Cardiac fibroblast (primary cell): ENCODE measurements at regions not wholly inside any gene's neighbourhood (a gene's known extent, or its start where the extent isn't known, plus 50 kb on each side); places are given as distances from the start of the nearest gene placed in this dataset.

Experiments
- DNase-seq, 2 donors: peaks; one replicate each; pipeline versions ENCODE4 v3.0.0 to v3.0.0-alpha.2; 2010; ENCODE audit warnings: low read depth in 2 of 2
- H3K4me3 ChIP-seq, 2 donors: replicated peaks in 1 of 2; 1 replicate in 1 of 2; 2 replicates in 1 of 2; pipeline ENCODE4 v1.5.1; 2011; ENCODE audit warnings: low read depth in 2 of 2, low read length in 2 of 2, mild to moderate bottlenecking in 2 of 2, moderate library complexity in 1 of 2
- CTCF ChIP-seq: IDR thresholded peaks from one replicate; pipeline ENCODE4 v1.5.1; 2011; ENCODE audit warnings: low read depth, mild to moderate bottlenecking, low read length, inconsistent platforms

DNA sequence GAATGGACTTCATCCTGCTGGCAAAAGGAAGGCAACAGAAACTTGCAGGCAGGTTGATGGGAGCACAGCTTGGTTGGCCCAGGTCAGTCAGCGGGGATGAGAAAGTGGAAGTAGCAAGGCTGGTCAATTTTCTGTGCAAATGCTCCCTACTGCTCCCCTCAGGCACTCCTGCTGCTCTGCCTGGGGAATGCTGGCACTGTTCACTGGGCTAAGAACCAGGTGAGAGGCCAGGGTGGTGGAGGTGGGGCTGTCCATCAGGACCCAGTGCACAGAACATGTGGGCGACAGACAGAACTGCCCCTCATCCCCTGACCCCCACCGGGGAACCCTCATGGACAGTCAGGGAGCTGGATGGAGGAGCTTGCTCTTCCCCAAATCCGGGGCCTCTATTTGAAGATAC lies 593.1 kb downstream of the IRX1 start:
- no peak for DNase-seq
- no peak overlapping the region for H3K4me3 ChIP-seq
- no peak for TF ChIP-seq CTCF

DNA sequence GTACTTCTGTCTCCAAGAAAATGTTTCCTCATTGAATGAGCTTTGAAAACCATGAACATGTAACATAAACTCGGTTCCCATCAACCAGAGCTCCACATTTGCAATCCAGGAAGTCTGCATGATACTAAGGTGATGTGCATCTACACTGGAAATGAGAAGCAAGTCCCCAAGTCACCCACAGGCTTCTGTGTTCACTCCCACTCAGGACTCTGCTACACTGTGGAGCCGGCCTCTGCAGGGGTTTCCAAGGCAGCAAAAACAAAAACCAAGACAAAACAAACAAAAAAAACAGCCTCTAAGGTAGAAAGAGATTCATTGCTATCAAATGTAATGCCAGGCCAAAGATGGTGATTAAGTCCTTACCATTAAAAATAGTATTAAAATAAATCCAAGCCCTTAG lies 593.7 kb downstream of the IRX1 start:
- TF ChIP-seq CTCF = no peak
- DNase-seq = no peak
- no peak overlapping the region for H3K4me3 ChIP-seq

GRCh38 chr5:4191041-4191440 lies 595.4 kb downstream of the IRX1 start:
- no peak for DNase-seq
- TF ChIP-seq CTCF = no peak
- no peak overlapping the region for H3K4me3 ChIP-seq

- no peak for DNase-seq
- H3K4me3 ChIP-seq = no peak overlapping the region
- TF ChIP-seq CTCF = no peak
Measured at GRCh38 chr5:4191703-4192102, 596.1 kb downstream of the IRX1 start.

- TF ChIP-seq CTCF = no peak
- H3K4me3 ChIP-seq = no peak overlapping the region
- DNase-seq = no peak
Measured at GRCh38 chr5:4192111-4192510, 596.5 kb downstream of the IRX1 start.

DNA sequence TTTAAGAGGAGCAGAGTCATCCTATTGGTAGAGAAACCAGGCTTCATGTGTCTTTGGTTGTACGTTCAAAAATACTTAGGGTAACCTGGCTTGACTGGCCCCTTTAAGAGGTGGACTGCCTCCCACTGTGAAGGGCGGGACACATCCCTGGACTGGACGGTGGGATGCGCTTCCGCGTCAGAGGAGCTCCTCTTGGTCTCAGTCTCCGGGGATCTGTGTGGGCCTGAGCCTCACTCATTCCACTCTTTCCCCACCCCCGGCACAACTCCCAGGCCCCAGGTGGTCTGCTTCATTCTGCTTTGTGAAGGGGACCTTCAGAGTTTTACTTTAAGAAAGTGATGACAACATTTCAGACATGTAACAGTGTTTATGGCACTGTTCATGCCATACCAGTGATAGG lies 601.1 kb downstream of the IRX1 start:
- H3K4me3 ChIP-seq = no peak overlapping the region
- no peak for TF ChIP-seq CTCF
- no peak for DNase-seq

DNA sequence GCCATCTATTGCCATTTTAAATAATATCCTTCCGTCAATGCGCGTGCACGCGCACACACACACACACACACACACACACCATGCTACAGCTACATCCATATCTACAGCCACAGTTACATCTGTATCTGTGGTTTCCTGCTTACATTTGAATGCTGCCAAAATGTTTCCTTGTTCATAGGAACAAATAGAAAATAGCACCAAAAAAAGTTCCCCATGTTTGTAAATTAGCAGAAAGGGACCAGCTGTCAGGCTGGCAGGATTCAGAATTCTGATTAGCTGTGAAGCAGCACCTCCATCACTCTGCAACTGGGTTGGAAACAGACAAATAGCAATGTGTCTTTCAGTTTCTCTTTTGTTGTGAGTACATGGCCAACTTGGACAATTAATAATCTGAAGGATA lies 601.5 kb downstream of the IRX1 start:
- TF ChIP-seq CTCF = no peak
- DNase-seq = no peak
- H3K4me3 ChIP-seq = no peak overlapping the region
